NCI-H526 treated with DMSO at 0.1 percent for 48 hours (cell line): ENCODE measurements at regions not wholly inside any gene's neighbourhood (a gene's known extent, or its start where the extent isn't known, plus 50 kb on each side); places are given as distances from the start of the nearest gene placed in this dataset.

Experiments used
- DNase-seq: peaks from one replicate; lab custom pipeline; 2025; lab: John Stamatoyannopoulos, UW

DNA sequence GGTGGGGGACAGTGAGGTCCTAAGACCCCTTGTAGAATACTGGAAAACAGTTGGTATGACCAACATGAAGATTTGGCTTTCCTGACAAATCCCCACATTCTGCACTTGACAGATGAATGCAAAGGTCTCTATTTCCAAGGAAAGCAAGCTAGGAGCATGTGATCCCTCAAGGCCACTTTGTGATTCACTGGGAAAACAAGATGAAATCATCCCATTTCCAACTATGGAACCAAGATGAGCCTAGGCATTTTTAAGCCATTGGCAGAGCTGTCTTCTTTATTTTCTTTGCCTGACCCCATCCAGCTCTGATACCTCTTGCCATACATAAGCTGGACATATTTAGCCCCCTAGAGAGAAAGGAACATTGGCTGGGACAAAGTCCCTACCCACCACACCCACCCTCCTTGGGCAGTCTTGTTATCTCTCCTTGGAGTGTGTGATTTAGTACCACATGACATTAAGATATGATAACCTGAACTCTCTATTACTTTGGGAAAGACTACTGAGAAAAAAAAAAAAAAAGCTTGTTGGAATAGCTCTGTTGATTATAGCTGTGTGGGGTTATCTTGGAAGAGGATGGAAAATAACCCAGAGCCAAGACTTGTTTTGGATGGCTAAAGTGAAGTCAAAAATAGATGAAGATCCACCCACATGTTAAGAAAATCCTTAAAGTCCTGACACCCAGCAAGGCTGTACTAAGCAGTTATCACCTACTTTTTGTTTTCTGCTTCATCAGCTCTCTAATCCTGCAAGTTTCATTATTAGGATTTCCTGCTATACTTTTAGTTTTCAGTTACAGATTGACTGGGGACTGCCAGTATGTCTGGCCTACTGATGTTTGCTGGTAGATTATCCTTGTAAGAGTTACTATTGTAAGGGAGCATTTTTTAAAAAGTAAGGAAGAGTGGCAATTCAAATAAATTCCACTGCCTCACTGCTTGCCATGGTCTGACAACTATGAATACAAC is 90.1 kb upstream of the PREP start:
- no peak for DNase-seq

GRCh38 chr6:105489216-105489530 is 86.3 kb upstream of the PREP start:
- no peak for DNase-seq

DNA sequence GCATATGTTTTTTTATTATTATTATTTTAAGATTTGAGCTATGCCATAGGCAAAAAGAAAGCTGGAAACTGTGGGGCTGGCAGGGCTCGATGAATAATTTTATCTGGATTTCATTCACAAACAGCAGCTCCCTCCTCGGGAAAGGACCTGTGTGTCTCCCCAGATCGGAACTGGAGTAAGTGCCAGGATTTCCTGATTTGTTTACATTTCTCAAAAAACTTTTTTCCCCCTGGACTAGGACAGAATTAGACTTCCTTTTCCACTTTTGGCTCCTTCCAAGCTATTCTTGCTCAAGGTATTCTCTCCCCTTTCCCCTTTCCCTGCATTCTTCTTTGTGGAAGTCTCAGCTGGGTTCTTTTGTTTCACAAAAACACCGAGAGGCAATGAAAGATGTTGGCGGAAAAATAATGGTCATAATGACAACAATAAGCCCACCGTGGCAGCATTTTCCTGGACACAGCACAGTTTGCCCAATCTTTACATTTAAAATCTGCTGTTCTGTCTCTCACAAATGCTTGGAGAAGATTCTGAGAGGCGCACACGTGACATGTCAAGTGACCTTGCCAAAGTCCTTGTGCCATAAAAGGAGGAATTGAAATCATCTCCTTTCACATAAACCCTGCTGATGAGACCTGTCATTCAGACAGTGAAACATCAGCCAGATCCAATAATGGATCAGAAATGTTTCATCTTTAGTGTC is 85.8 kb upstream of the PREP start:
- DNase-seq = no peak

- no peak for DNase-seq
These were observed 84.3 kb upstream of the PREP start for GRCh38 chr6:105487040-105487790.

DNA sequence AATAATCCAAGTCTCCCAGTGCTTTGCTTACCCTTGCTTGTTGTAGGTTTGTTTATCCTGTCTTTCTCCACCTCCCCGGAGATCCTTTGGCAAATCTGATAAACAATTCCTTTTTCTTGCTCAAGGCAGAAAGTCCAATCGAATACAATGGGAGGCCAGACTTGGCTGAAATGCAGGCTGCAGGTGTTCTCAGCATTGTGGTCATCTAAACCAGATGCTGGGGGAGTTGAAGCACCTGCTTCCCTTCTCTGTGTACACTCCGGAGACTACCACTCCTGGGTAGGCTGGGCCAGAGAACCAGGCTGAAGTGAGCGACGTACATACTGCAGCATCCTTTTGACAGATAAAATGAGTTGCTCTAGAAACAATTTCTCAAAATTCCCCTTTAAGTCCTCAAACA is 82.6 kb upstream of the PREP start:
- DNase-seq = no peak

DNA sequence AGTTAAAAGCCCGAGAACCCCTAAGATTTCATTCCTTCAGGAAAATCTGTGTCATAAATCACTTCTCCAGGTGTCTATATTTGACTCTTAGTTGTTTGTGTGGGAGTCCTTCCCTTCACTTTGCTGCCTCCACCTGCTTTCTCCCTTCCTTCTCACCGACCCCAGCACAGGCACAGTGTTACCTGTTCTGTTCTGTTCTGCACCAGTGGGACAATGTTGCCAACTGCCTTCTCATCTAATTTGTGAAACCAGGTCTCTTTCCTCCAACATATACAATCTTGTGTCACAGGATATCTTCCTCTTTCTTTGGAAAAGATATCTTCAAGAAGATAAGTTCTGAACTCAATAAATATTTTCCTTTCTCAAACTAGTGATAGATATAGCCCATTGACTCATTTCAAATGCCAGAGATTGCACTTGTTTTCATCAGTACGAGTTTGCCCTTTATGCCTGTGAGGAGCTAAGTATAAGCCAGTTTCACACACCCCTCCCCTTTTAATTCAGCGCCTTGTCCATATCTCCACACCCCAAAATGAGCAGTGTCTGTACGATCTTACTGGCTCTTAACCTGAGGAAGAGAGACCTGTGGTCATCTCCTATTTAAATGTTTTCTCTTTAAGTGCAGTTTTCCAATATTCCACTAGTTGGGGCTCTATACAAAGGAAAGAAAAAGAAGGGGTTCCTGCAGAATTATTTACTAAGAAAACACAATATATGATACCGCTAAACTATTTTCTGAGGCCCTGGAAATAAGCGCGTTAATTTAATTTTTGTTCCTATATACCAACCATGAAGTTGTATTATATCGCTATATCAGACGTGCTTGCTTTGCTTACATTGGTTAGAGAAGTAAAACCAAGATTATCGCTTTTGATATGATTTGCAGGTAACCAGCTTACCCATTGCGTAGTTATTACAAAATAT is 81.6 kb upstream of the PREP start:
- peak; percentile 45 for DNase-seq

DNA sequence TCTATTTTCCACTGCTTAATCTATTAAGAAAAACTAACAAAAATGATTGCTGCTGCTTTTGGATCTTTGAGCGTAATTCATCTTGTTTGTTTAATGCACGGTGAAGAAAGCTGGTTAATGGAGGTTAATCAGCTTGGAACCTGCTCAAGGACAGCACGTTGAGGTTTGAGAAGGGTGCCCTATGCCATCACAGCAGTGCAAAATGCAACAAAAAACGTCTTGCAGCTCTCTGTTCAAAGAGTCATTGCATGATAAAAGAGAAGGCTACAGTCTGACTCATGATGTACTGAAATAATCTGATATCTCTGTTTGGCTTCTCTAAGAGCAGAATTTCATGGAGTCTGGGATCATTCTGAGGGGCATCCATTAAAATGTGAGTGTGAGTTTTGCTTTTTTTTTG is 80.6 kb upstream of the PREP start:
- DNase-seq = no peak

- DNase-seq = no peak
These were observed 80.0 kb upstream of the PREP start for GRCh38 chr6:105482921-105483320.

DNA sequence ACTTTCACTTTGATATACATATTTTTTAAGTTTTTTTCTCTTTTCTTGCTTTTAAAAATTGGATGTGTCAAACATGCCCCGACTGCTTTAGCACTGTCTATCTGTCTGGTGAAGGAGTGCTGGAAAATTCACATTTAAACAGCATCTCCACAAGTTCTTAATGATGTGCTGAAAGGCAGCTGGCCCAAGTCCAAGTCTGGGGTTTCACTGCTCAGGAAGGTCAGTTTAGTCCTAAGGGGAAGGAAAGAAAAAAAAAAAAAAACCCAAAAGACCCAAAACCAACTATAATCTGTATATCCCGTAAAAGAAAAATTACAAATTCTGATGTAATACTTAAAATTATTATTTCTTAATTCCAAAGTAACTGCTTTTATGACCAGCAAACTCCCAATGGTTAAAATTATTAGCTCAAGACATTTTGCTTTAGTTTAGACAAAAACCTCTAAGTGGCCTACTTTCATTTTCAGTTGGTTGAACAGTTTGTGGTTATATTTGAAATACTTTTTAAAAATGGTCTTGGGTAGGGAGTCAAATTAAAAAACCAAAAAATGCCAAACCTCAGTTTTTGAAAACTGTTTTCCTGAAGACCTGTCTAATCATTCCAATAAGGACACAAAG is 79.5 kb upstream of the PREP start:
- DNase-seq = no peak

DNA sequence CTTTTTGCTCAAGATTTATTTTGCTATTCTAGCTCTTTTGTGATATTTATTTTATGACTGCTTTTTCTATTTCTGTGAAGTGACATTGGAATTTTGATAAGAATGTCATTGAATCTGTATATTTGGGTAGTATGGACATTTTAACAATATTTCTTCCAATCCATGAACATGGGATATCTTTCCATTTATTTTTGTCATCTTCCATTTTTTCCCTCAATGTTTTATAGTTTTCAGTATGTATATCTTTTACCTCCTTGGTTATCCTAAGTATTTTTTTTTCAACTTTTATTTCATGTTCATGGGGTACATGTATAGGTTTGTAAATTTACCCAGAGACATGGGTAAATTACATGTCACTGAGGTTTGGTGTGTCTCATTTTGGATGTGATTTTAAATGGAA is 74.1 kb upstream of the PREP start:
- DNase-seq = no peak

- no peak for DNase-seq
These were observed 71.4 kb upstream of the PREP start for GRCh38 chr6:105474234-105474633.

- DNase-seq = no peak
These were observed 67.1 kb upstream of the PREP start for GRCh38 chr6:105469946-105470345.

DNA sequence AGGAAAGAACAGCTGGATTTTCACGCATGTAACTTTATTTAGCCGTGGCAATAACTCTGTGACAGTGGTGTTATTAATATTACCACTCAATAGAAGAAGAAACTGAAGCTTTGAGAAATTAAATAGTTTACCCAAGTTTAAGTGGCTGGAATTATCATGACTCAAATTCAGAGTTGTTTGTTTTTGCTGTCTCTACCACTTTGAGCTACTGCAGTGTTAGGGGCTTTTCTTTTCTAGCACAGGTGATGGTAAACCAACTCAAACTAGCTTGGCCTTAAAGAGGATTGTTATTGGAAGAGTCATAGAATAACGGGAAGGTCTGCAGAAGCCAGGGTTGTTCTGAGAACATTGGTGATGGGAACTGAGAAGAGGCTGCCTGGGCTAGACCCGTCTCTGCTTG is 66.0 kb upstream of the PREP start:
- DNase-seq = no peak

- DNase-seq = no peak
These were observed 58.0 kb upstream of the PREP start for GRCh38 chr6:105460860-105461259.

GRCh38 chr6:105459864-105460263 is 57.0 kb upstream of the PREP start:
- DNase-seq = no peak

GRCh38 chr6:105459049-105459448 is 56.2 kb upstream of the PREP start:
- DNase-seq = no peak

DNA sequence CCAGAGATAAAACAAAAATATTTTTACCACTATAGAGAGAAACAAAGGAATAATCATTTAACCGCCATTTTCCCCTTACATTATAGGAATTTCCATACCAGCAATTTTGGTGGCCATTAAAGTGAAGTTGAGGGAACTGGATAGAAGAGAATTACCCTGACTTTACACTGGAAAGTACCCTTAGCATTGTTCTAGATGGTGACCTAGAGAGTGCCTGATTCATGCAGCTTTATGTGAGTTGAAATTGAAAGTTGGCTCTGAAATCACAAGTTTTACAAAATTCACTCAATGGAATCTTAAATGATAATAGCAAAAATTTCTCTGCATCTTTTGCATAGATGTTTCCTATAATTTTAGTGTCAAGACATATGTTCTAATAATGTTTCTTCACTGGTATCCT is 55.7 kb upstream of the PREP start:
- no peak for DNase-seq

- DNase-seq = no peak
These were observed 55.2 kb upstream of the PREP start for GRCh38 chr6:105458084-105458483.

- no peak for DNase-seq
These were observed 51.1 kb upstream of the PREP start for GRCh38 chr6:105453968-105454367.

DNA sequence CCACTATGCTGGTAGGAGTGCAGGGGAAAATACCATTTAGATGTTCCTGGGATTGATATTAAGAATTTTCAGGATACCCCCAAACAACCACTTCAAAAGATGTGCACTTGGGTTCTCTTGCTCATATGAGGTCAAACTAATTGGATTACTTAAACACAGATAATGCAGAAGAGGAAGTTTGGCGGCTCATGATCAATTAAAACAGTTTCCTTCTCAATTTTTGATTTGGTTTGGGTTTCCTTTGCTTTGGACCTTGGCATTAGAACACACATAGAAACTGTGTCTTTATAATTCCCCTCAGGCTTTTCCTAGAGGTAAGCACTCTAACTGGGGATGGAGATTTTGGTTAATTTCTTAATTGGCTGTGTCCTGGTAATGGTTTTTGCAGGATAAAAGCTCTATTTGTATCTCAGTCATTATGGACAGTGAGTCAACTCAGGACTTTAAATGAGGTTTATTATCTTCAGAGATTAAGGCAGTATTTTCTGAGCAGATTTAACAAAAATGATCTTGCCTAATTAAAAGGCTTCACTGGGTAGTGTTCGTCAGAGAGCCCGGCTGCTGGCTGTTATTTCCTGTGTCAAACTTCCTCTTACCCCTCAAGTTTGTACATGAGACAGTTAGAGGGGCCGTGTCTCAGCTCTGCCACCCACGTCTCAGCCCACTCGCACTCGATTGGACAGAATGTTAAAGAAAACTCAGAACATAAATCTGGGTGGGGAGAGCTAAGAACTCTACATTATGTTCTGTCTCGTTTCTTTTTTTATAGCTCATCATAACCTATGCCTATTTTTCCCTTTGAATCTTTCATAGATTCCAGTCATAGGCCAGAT is 50.3 kb upstream of the PREP start:
- DNase-seq = no peak
